Loucy (cell line): ENCODE measurements at regions not wholly inside any gene's neighbourhood (a gene's known extent, or its start where the extent isn't known, plus 50 kb on each side); places are given as distances from the start of the nearest gene placed in this dataset.

Experiments used
- H2AFZ ChIP-seq: fragments of 200-600 bp; sonication (generic); 2 replicates; pipeline ENCODE4 v1.6.0; 2016; ENCODE audit warnings: antibody characterized with exemption, mild to moderate bottlenecking, low read length, moderate library complexity
- H3F3A ChIP-seq: fragments of 200-600 bp; 2 replicates; pipeline ENCODE4 v1.6.0; 2016; ENCODE audit warnings: antibody characterized with exemption, low read depth, mild to moderate bottlenecking
- H3K27me3 ChIP-seq: fragments of 200-600 bp; sonication (generic); 2 replicates; pipeline ENCODE4 v1.6.1; 2014; ENCODE audit warnings: low read length, mild to moderate bottlenecking; ENCODE audit not compliant: insufficient read depth, poor library complexity, severe bottlenecking
- H3K36me3 ChIP-seq: fragments of 200-600 bp; sonication (generic); 2 replicates; pipeline ENCODE4 v1.6.1; 2016; ENCODE audit warnings: low read length; ENCODE audit not compliant: insufficient read depth
- H3K4me1 ChIP-seq: fragments of 200-600 bp; sonication (generic); 2 replicates; pipeline ENCODE4 v1.5.1; 2014; ENCODE audit warnings: low read length, mild to moderate bottlenecking; ENCODE audit not compliant: insufficient read depth, poor library complexity, severe bottlenecking
- H3K4me2 ChIP-seq: fragments of 200-600 bp; sonication (generic); 2 replicates; pipeline ENCODE4 v1.6.0; 2014; ENCODE audit warnings: antibody characterized with exemption, low read length, low read depth, mild to moderate bottlenecking; ENCODE audit not compliant: poor library complexity, severe bottlenecking
- H3K4me3 ChIP-seq: fragments of 200-600 bp; sonication (generic); 2 replicates; pipeline ENCODE4 v1.5.1; 2014; ENCODE audit warnings: low read length, mild to moderate bottlenecking, mixed read lengths; ENCODE audit not compliant: poor library complexity, severe bottlenecking
- H3K79me2 ChIP-seq: fragments of 200-600 bp; sonication (generic); 2 replicates; pipeline ENCODE4 v1.6.1; 2014; ENCODE audit warnings: low read length; ENCODE audit not compliant: insufficient read depth
- H3K9ac ChIP-seq: fragments of 200-600 bp; sonication (generic); 2 replicates; pipeline ENCODE4 v1.6.0; 2014; ENCODE audit warnings: mild to moderate bottlenecking, low read depth, low read length, moderate library complexity; ENCODE audit not compliant: poor library complexity, severe bottlenecking
- H3K9me2 ChIP-seq: fragments of 200-600 bp; sonication (generic); replicated peaks from 2 replicates; pipeline ENCODE4 v1.6.1; 2016; ENCODE audit warnings: low read depth, low read length, mixed read lengths
- H3K9me3 ChIP-seq: fragments of 200-600 bp; sonication (generic); 2 replicates; pipeline ENCODE4 v1.6.1; 2014; ENCODE audit warnings: mild to moderate bottlenecking, antibody characterized with exemption, low read length, low read depth; ENCODE audit not compliant: insufficient read depth
- H4K20me1 ChIP-seq: fragments of 200-600 bp; sonication (generic); 2 replicates; pipeline ENCODE4 v1.6.0; 2014; ENCODE audit warnings: antibody characterized with exemption, low read length, mild to moderate bottlenecking; ENCODE audit not compliant: insufficient read depth, poor library complexity, severe bottlenecking
- EZH2phosphoT487 ChIP-seq: fragments of 200-600 bp; IDR thresholded peaks from 2 replicates; pipeline ENCODE4 v1.6.1; 2018; ENCODE audit warnings: antibody characterized with exemption, mild to moderate bottlenecking, moderate library complexity, borderline replicate concordance
- TF ChIP-seq, protein P1 (sequence below): fragments of 200-600 bp; sonication (generic); conservative IDR thresholded peaks from 2 replicates; pipeline ENCODE4 v1.5.1; 2014; ENCODE audit warnings: mild to moderate bottlenecking, antibody characterized with exemption, low read length

GRCh38 chr2:176582990-176583481 lies 313.8 kb downstream of the MTX2 start:
- H4K20me1 ChIP-seq: no peaks in the 10 kb centered on the region
- H3K79me2 ChIP-seq: no peaks in the 10 kb centered on the region
- no peaks in the 10 kb centered on the region for H3K36me3 ChIP-seq
- no peaks in the 10 kb centered on the region for H3K9me3 ChIP-seq
- H3K27me3 ChIP-seq: no peaks in the 10 kb centered on the region
- H3K9me2 ChIP-seq: no peaks in the 10 kb centered on the region
- peak overlapping the region; percentile 40 for H3K4me2 ChIP-seq
- no peak for TF ChIP-seq EZH2phosphoT487
- TF ChIP-seq, protein P1, sequence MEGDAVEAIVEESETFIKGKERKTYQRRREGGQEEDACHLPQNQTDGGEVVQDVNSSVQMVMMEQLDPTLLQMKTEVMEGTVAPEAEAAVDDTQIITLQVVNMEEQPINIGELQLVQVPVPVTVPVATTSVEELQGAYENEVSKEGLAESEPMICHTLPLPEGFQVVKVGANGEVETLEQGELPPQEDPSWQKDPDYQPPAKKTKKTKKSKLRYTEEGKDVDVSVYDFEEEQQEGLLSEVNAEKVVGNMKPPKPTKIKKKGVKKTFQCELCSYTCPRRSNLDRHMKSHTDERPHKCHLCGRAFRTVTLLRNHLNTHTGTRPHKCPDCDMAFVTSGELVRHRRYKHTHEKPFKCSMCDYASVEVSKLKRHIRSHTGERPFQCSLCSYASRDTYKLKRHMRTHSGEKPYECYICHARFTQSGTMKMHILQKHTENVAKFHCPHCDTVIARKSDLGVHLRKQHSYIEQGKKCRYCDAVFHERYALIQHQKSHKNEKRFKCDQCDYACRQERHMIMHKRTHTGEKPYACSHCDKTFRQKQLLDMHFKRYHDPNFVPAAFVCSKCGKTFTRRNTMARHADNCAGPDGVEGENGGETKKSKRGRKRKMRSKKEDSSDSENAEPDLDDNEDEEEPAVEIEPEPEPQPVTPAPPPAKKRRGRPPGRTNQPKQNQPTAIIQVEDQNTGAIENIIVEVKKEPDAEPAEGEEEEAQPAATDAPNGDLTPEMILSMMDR: no peak
- H3K9ac ChIP-seq: no peak overlapping the region
- peaks cover 10% of the 10 kb centered on the region for H3K4me1 ChIP-seq
- H3F3A ChIP-seq: no peaks in the 10 kb centered on the region
- no peak overlapping the region for H2AFZ ChIP-seq
- no peak overlapping the region for H3K4me3 ChIP-seq

- peak overlapping the region; percentile 40 for H3K4me2 ChIP-seq
- TF ChIP-seq, protein P1: no peak
- TF ChIP-seq EZH2phosphoT487: no peak
Observed at GRCh38 chr2:176583607-176584006, 314.4 kb downstream of the MTX2 start.

GRCh38 chr2:176584333-176584732 lies 315.1 kb downstream of the MTX2 start:
- H3K4me1 ChIP-seq: peaks cover 10% of the 10 kb centered on the region
- H3K79me2 ChIP-seq: no peaks in the 10 kb centered on the region
- H2AFZ ChIP-seq: no peak overlapping the region
- H3K4me2 ChIP-seq: no peak overlapping the region
- no peaks in the 10 kb centered on the region for H3K27me3 ChIP-seq
- H3K9me2 ChIP-seq: no peaks in the 10 kb centered on the region
- H3K36me3 ChIP-seq: no peaks in the 10 kb centered on the region
- H3K4me3 ChIP-seq: no peak overlapping the region
- no peak overlapping the region for H3K9ac ChIP-seq
- H4K20me1 ChIP-seq: no peaks in the 10 kb centered on the region
- no peaks in the 10 kb centered on the region for H3K9me3 ChIP-seq
- no peaks in the 10 kb centered on the region for H3F3A ChIP-seq
- no peak for TF ChIP-seq EZH2phosphoT487
- TF ChIP-seq, protein P1: no peak

More at GRCh38 chr2:176583607-176584006, 314.4 kb downstream of the MTX2 start:
- Histone ChIP-seq H3K9ac (no peak overlapping the region), H3F3A (no peaks in the 10 kb centered on the region), H4K20me1 (no peaks in the 10 kb centered on the region), H3K4me1 (peaks cover 10% of the 10 kb centered on the region), H3K79me2 (no peaks in the 10 kb centered on the region), H3K9me2 (no peaks in the 10 kb centered on the region), H3K9me3 (no peaks in the 10 kb centered on the region), H3K4me3 (no peak overlapping the region), H2AFZ (no peak overlapping the region), H3K27me3 (no peaks in the 10 kb centered on the region), H3K36me3 (no peaks in the 10 kb centered on the region)
